ENCODE measurements at regions not wholly inside any gene's neighbourhood (a gene's known extent, or its start where the extent isn't known, plus 50 kb on each side); places are given as distances from the start of the nearest gene placed in this dataset.

DNA sequence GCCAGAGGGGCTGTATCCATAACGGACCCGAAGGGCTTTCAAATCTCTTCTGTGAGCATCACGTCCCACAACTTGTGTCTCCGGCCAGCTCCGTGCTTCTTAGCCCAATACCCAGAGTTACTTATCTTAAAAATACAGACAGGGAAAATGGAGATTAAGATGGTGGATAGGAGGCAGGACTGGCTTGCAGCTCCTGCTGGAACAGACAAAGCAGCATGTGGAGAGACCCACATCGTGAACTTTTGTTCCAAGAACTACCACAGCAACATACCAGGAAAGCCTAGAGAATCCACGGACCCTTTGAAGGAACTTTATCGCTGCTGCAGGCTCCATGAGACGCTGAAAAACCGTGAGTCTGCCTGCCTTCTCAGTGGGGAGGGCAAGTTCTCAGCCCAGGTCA, 113.7 kb downstream of the RNASET2 start:
- 55 to 61% methylated on average over 10 of the region's 10 CpGs for WGBS, 2 experiments (ENCODE audit: low coverage in 1 of 2, low lambda C conversion rate in 2 of 2, missing lambda C conversion rate in 2 of 2)
- H3K36me3 ChIP-seq (ENCODE audit: low read depth) = no peaks in the 10 kb centered on the region
- H3K27ac ChIP-seq = no peak overlapping the region
- DNase-seq = no peak
- in situ Hi-C loops (cut with MboI) = no loop called here
- H4K20me1 ChIP-seq (ENCODE audit: insufficient read depth) = no peaks in the 10 kb centered on the region
- no peak overlapping the region for H2AFZ ChIP-seq
- no peaks in the 10 kb centered on the region for H3K9me3 ChIP-seq (ENCODE audit: low read depth)
- no peak overlapping the region for H3K4me3 ChIP-seq
- no peak overlapping the region for H3K9ac ChIP-seq
- no peak for TF ChIP-seq EZH2 (IDR thresholded peaks at IDR 0.05; ENCODE audit: insufficient read depth, poor library complexity, severe bottlenecking)
- TF ChIP-seq EZH2phosphoT487 (IDR thresholded peaks at IDR 0.05; ENCODE audit: insufficient read depth, low read depth) = no peak
- no peaks in the 10 kb centered on the region for H3K27me3 ChIP-seq (replicated peaks; ENCODE audit: insufficient read depth)
- no peaks in the 10 kb centered on the region for H3K9me2 ChIP-seq (ENCODE audit: insufficient read depth)
- no peaks in the 10 kb centered on the region for H3K4me1 ChIP-seq (ENCODE audit: insufficient read depth)
- H3F3A ChIP-seq (ENCODE audit: insufficient read depth) = no peaks in the 10 kb centered on the region
- no peaks in the 10 kb centered on the region for H3K79me2 ChIP-seq (ENCODE audit: insufficient read depth)
- no peak overlapping the region for H3K4me2 ChIP-seq (ENCODE audit: unreplicated experiment)

- 59 to 60% methylated on average over 7 of the region's 7 CpGs for WGBS, 2 experiments (ENCODE audit: low coverage in 1 of 2, low lambda C conversion rate in 2 of 2, missing lambda C conversion rate in 2 of 2)
- TF ChIP-seq EZH2 (IDR thresholded peaks at IDR 0.05; ENCODE audit: insufficient read depth, poor library complexity, severe bottlenecking) (no peak), EZH2phosphoT487 (IDR thresholded peaks at IDR 0.05; ENCODE audit: insufficient read depth, low read depth) (no peak)
- no peak overlapping the region for H2AFZ ChIP-seq
- no peak overlapping the region for H3K9ac ChIP-seq
- H3F3A ChIP-seq (ENCODE audit: insufficient read depth) = no peaks in the 10 kb centered on the region
- H3K4me2 ChIP-seq (ENCODE audit: unreplicated experiment) = no peak overlapping the region
- no peaks in the 10 kb centered on the region for H4K20me1 ChIP-seq (ENCODE audit: insufficient read depth)
- H3K9me2 ChIP-seq (ENCODE audit: insufficient read depth) = no peaks in the 10 kb centered on the region
- H3K4me3 ChIP-seq = no peak overlapping the region
- no peaks in the 10 kb centered on the region for H3K9me3 ChIP-seq (ENCODE audit: low read depth)
- in situ Hi-C loops (cut with MboI) = no loop called here
- no peaks in the 10 kb centered on the region for H3K79me2 ChIP-seq (ENCODE audit: insufficient read depth)
- H3K4me1 ChIP-seq (ENCODE audit: insufficient read depth) = no peaks in the 10 kb centered on the region
- H3K36me3 ChIP-seq (ENCODE audit: low read depth) = no peaks in the 10 kb centered on the region
- H3K27me3 ChIP-seq (replicated peaks; ENCODE audit: insufficient read depth) = no peaks in the 10 kb centered on the region
- no peak overlapping the region for H3K27ac ChIP-seq
- DNase-seq = no peak
Measured at GRCh38 chr6:166841216-166841615, 115.1 kb downstream of the RNASET2 start.

DNA sequence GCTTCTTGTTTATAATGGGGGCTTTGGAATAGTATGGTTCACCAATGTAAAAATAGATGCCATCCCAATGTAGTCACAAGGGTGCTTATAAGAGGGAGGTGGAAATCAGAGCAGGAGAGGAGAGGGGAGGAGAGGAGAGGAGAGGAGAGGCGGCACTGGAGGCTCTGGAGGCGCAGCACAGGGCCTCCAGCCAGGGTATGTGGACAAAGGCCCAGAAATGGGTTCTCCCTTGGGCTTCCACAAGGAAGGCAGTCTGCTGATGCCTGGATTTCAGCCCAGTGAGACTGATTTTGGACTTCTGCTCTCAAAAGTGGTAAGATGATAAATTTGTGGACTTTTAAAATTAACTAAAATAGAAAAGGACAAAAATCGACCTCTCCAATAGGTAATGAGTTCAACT, 116.8 kb downstream of the RNASET2 start:
- Histone ChIP-seq H2AFZ (no peak overlapping the region), H3K27ac (no peak overlapping the region), H3K4me3 (no peak overlapping the region), H4K20me1 (ENCODE audit: insufficient read depth) (no peaks in the 10 kb centered on the region), H3K9me2 (ENCODE audit: insufficient read depth) (no peaks in the 10 kb centered on the region), H3K27me3 (replicated peaks; ENCODE audit: insufficient read depth) (no peaks in the 10 kb centered on the region), H3K9me3 (ENCODE audit: low read depth) (no peaks in the 10 kb centered on the region), H3F3A (ENCODE audit: insufficient read depth) (no peaks in the 10 kb centered on the region), H3K36me3 (ENCODE audit: low read depth) (no peaks in the 10 kb centered on the region), H3K4me1 (ENCODE audit: insufficient read depth) (no peaks in the 10 kb centered on the region), H3K79me2 (ENCODE audit: insufficient read depth) (no peaks in the 10 kb centered on the region), H3K4me2 (ENCODE audit: unreplicated experiment) (no peak overlapping the region), H3K9ac (no peak overlapping the region)
- in situ Hi-C loops (cut with MboI) = no loop called here
- TF ChIP-seq EZH2 (IDR thresholded peaks at IDR 0.05; ENCODE audit: insufficient read depth, poor library complexity, severe bottlenecking) = no peak
- TF ChIP-seq EZH2phosphoT487 (IDR thresholded peaks at IDR 0.05; ENCODE audit: insufficient read depth, low read depth) = no peak
- DNase-seq = no peak
- WGBS, 2 experiments (ENCODE audit: low coverage in 1 of 2, low lambda C conversion rate in 2 of 2, missing lambda C conversion rate in 2 of 2) = 7 to 29% methylated on average over 1 to 3 of the region's 3 CpGs

GRCh38 chr6:166838987-166839386, 117.4 kb downstream of the RNASET2 start:
- no peaks in the 10 kb centered on the region for H3K79me2 ChIP-seq (ENCODE audit: insufficient read depth)
- no peak for DNase-seq
- H3K9me3 ChIP-seq (ENCODE audit: low read depth) = no peaks in the 10 kb centered on the region
- TF ChIP-seq EZH2phosphoT487 (IDR thresholded peaks at IDR 0.05; ENCODE audit: insufficient read depth, low read depth) = no peak
- no peak for TF ChIP-seq EZH2 (IDR thresholded peaks at IDR 0.05; ENCODE audit: insufficient read depth, poor library complexity, severe bottlenecking)
- no peaks in the 10 kb centered on the region for H3K4me1 ChIP-seq (ENCODE audit: insufficient read depth)
- no peak overlapping the region for H3K9ac ChIP-seq
- in situ Hi-C loops (cut with MboI) = no loop called here
- no peaks in the 10 kb centered on the region for H3K27me3 ChIP-seq (replicated peaks; ENCODE audit: insufficient read depth)
- H2AFZ ChIP-seq = no peak overlapping the region
- H3F3A ChIP-seq (ENCODE audit: insufficient read depth) = no peaks in the 10 kb centered on the region
- no peak overlapping the region for H3K4me3 ChIP-seq
- no peaks in the 10 kb centered on the region for H4K20me1 ChIP-seq (ENCODE audit: insufficient read depth)
- WGBS, 2 experiments (ENCODE audit: low coverage in 1 of 2, low lambda C conversion rate in 2 of 2, missing lambda C conversion rate in 2 of 2) = 34 to 45% methylated on average over 10 of the region's 10 CpGs
- no peaks in the 10 kb centered on the region for H3K9me2 ChIP-seq (ENCODE audit: insufficient read depth)
- no peak overlapping the region for H3K4me2 ChIP-seq (ENCODE audit: unreplicated experiment)
- no peak overlapping the region for H3K27ac ChIP-seq
- no peaks in the 10 kb centered on the region for H3K36me3 ChIP-seq (ENCODE audit: low read depth)
